LNCAP (cell line): ENCODE measurements at regions not wholly inside any gene's neighbourhood (a gene's known extent, or its start where the extent isn't known, plus 50 kb on each side); places are given as distances from the start of the nearest gene placed in this dataset.
A peak's percentile ranks its signal among the peaks of the same experiment; 100 is the strongest.

Experiments used
- CTCF ChIP-seq: fragments of 450-650 bp; IDR thresholded peaks from 2 replicates; pipeline ENCODE4 v1.5.1; 2017; ENCODE audit warnings: mild to moderate bottlenecking

- TF ChIP-seq CTCF = peak; percentile 69
Observed at GRCh38 chr6:92644104-92644791, 775.1 kb downstream of the EPHA7 start.

- TF ChIP-seq CTCF = no peak
Observed at GRCh38 chr6:92635553-92636153, 783.7 kb downstream of the EPHA7 start.

- TF ChIP-seq CTCF = no peak
Observed at GRCh38 chr6:92634561-92634960, 784.8 kb downstream of the EPHA7 start.

GRCh38 chr6:92623431-92623830 is 795.9 kb downstream of the EPHA7 start:
- TF ChIP-seq CTCF = no peak

- TF ChIP-seq CTCF = no peak
Observed at GRCh38 chr6:92617721-92618120, 801.6 kb downstream of the EPHA7 start.

GRCh38 chr6:92608751-92609150 is 810.6 kb downstream of the EPHA7 start:
- no peak for TF ChIP-seq CTCF

- TF ChIP-seq CTCF = no peak
Observed at GRCh38 chr6:92593201-92593600, 826.2 kb downstream of the EPHA7 start.
